Stimulated activated CD4-positive, alpha-beta T cell treated with anti-CD3 and anti-CD28 coated beads, Interleukin-1b, Interleukin-23, amount 100 ng/mL, for 48 hours (primary cell): ENCODE measurements at regions not wholly inside any gene's neighbourhood (a gene's known extent, or its start where the extent isn't known, plus 50 kb on each side); places are given as distances from the start of the nearest gene placed in this dataset.
"Not testable (repeated sequence)": the region's sequence is repeated elsewhere in the genome, so short reads cannot be mapped to it uniquely, and the experiment has no call there.

Experiments used
- DNase-seq: peaks from one replicate; pipeline ENCODE4 v3.0.0-alpha.2; 2020

DNA sequence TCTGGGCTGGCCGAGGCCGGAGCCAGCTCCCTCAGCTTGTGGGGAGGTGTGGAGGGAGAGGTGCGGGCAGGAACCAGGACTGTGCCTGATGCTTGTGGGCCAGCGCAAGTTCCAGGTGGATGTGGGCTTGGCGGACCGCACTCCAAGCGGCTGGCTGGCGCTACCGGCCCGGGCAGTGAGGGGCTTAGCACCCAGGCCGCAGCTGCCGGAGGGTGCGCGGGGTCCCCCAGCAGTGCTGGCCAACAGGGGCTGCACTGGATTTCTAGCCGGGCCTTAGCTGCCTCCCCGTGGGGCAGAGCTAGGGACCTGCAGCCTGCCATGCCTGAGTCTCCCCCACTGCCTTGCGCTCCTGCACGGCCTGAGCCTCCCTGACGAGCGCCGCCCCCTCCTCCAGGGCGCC lies 242.8 kb downstream of the CCSER2 start:
- no peak for DNase-seq

DNA sequence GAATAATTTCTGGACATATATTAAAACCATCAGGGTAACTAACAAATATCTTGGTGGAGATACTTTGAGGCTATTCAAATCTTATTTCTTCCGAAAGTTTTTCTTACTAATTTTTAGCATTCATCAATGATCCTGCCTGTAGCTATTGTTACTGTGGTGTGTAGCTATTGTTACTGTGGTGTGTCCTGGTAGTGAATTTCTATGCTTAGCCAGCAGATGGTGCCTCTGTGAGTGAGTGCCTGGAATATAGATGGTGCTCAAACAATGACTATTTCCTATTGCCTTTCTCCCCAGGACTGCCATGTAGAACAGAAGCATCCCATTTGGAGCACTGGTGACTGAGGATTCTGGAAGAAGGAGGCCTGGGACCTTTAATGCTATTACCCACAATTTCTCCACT lies 245.7 kb downstream of the CCSER2 start:
- no peak for DNase-seq

DNA sequence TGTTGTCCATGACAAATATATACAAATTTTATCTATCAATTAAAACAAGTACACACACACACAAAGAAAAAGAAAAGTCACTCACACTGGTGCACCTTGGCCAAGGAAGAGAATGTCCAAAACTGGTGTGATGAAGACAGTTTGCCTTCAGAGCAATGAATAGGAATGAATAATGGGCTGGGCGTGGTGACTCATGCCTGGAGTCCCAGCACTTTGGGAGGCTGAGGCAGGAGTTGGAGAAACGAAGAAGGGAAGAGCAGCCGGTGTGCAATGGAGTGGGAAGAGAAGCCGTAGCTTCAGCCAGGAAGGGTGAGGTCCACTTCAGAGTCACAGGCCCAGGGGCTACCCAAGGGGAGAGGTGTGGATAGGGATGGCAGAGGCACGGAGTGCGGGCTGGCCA lies 253.6 kb downstream of the CCSER2 start:
- DNase-seq, result no peak

DNA sequence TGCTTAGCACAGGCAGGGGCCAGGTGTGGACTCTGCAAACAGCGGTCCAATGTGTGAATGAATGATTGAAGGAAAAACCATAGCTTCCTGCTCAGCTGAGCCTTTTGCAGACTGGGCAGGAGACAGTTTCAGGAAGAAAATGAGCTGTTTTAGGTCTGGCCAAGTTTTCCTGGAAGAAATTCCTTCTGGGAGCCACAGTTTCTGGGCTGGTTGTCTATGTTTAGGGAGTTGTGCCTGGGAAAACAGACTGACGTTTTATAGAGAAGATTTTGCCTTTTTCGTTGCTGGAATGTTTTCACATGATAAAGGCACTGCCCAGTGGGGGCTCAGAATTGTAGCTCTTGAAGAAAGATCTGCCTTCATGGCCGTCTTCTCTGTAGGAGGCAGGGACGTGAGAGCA lies 255.1 kb downstream of the CCSER2 start:
- no peak for DNase-seq

DNA sequence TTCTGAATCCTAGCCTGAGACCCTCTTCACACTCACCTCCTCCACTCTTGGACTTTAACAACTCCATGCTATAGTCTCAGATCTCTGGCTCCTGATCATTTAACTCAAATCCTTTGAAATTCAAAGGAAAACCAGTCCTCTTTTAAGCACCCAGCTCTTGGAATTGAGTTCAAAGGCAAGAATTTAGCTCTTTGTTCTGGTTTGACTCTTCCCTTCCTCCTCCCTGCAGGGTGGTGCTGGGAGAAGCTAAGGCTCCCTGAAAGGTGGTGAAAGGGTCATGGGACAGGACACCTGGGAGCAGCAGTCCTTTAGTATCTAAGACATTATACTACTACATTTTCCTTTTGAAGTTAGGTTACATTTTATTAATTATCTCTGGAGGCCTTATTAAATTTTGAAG lies 259.4 kb downstream of the CCSER2 start:
- DNase-seq, result no peak

DNA sequence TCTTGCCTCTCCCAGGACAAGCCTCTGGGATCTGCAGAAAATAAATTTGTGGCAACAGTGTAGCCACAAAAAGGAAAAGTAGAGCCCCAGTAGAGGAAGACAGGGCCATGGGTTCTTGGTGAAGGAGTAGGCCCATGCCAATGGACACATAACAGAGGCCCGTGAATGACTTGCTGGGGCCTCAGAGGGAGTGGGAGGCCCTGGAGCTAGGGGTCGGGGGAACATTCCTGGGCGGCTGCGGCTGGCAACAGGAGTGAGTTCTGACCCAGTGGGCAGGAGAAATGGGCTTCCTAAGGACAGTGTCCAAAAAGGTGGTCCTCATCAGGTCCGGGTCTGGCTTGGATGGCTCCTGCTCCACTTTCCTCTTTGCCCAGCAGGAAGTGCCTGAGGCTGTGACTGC lies 260.0 kb downstream of the CCSER2 start:
- DNase-seq, result no peak

DNA sequence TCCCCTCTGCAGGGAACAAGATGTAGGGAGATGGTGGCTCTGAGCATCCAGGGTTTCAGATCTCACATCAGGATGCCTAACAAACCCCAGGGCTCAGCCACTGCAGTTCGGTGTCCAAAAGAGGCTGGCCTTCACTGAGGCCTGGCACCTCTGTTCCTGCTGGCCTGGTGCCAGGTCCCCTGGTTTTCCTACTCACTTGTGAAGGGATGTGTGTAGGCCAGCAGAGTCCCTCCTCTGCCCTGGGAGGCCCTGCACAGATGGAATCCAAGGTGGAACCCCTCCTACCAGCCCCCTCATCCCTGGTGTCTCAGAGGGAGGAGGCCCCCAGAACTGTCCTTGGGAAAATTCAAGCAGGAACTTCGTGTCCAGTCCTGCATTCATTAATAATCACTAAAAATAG lies 260.6 kb downstream of the CCSER2 start:
- DNase-seq, result no peak

DNA sequence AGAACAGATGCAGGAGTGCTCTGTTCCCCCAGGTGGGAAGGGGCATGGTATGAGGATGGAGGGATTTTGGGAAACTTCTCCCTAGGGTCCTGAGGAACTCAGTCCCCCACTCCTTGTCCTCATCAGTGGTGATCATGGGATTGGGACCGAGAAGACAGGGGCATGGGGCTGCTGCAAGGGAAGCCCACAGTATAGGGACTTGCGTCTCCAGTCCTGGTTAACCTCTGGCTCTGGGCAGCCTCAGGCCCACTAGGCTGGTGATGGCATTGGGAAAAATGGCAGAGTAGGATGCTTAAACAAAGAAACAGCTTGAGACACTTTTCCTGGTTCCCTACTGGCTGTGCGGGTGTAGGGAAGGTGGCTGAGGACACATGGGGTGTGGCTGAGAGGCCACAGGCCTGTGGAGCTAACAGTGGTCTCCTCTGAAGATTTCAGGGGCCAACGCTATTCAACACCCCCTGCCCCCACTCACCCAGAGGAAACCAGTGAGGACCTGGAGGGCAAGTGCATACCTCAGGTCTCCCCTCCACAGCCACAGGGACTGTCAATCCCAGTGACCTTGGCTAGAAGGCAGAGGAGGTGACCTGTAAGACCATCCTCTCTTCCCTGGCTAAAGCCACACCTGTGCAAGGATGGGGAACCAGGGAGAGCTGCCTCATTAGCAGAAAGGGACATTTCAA lies 261.3 kb downstream of the CCSER2 start:
- DNase-seq, result no peak

DNA sequence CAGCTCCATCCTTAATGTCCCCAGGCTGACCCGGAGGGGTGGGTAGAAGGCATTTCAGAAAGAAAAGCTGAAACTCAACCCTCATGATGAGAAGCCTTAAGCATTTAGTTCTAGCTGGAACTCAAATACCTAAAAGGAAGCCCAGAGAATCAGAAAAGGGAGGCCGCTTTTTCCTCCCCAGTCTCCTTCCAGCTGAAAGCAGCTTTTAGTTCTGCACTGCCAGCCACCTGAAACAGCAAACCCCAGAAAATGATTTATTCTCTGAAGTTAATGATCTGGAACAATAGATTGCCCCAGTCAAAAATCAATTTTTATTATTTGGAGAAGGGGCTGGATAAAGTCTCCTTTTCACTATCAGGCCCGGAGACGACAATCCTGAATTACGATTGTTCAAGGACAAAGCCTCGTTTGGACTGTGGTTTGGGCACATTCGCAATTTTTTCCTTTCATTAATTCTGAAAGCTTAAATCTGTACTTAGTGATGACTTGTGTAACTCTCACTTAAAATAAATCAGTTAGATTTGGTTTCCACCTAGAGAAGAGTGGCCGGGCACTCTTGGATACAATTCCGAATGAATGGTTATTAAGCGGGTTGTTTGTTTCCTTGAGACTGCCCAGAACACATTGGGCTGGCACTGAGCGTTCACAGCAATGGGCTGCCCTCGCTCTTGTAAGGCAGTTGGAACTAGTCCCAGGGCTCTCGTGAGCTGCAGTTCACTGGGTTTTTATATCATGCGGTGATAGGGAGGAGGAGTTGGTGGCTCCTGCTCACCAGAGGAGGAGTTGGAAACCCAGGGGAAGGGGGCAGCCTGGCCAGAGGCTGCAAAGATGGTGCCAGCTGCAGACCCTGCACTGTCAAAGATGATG lies 262.2 kb downstream of the CCSER2 start:
- DNase-seq, result no peak

DNA sequence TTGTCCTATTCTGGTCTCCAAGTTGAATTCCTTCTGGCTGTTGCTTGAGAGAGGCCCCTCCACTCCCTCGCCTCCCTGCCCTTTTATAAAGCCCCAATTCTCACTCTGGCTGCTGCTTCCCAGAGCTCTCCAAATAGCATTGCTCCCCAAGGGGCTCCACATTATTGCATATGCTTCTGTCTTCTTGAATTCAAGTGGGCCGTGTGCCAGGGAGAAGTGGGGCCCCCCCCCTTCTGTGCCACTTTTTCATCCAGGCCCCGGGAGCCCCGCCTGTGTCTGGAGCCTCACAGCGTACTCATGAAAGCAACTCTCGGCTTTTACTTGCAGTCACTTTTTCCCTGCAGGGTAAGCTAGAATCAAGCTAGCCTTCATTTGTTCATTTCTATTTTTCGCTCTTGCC lies 265.1 kb downstream of the CCSER2 start:
- DNase-seq, result no peak

DNA sequence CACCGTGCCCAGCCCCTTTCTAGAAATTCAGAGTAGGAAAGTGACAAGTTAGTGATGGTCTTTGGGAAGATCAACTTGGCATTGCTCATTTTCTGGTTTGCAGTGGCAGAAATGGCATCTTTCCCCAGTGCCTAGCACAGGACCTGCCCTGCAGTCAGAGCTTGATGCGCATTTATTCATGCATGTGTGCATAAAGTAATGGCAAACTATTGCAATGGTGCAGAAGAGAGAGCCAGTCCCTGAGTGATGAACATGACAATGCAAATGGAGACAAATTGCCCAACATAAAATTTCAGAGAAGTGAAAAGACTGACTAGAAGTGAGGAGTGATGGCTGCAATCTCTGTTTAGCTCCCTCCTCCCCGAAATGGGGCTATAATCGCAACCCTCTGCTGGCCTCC lies 268.2 kb downstream of the CCSER2 start:
- no peak for DNase-seq

DNA sequence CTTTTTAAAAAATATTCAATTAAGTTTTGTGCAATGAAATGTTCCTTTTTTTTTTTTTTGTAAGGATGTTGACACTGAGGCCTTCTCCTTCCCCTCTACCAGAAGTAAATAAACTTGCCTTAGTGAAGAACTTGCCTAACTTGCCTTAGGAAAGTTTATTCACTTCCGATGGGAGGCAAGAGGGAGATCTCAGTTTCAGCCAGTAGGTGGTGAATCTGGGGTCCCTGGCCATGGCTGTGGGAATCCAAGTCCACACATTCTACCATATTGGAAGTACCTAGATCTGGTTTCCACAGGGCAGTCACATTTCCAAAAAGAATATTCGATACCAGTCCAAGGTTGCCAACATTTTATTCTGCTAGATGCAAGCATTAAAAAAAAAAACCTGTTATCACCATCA lies 270.9 kb downstream of the CCSER2 start:
- DNase-seq, result no peak

DNA sequence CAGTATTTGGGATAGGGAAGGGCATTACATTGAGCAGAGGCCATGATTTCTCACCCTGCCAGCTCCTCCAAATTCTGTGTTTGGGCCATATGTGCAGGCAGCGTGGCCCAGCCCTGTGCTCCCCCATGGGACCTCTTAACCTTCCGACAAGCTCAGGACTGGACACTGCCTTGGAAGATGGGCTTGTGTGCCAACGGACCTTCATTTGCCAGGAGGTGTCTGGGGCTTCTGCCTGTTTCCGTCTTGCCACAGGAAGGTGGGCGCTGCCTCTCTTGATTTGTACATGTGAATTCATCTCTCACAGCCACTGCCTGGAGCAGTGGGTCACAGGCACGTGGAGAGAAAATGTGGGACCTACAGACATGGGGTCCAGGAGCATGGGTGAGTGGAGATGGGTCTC lies 272.6 kb downstream of the CCSER2 start:
- DNase-seq, result no peak

DNA sequence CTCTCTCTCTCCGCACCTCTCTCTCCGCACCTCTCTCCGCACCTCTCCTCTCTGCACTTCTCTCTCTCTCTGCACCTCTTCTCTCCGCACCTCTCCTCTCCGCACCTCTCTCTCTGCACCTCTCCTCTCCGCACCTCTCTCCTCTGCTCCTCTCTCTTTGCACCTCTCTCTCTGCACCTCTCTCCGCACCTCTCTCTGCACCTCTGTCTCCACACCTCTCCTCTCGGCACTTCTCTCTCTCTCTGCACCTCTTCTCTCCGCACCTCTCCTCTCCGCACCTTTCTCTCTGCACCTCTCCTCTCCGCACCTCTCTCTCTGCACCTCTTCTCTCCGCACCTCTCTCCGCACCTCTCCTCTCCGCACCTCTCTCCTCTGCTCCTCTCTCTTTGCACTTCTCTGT lies 274.2 kb downstream of the CCSER2 start:
- DNase-seq, result not testable (repeated sequence)

DNA sequence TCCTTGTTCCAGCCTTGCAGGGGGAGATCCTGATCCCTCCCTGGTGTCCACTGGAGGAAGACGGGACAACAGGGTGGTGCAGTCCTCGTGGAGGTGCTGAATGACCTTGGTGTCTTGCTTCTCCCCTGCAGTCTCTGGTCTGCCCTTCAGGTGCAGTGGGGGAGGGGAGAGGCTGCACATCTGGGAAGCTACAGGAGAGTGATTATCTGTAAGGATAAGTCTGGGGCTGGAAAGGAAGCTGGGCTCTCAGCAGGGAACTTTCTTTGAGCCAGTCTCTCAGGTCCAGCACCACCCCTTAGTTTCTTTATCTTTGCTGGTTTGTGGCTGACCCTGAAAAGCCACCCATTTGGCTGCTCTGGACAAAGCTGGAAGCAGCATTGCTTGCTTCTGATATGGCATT lies 275.6 kb downstream of the CCSER2 start:
- no peak for DNase-seq

DNA sequence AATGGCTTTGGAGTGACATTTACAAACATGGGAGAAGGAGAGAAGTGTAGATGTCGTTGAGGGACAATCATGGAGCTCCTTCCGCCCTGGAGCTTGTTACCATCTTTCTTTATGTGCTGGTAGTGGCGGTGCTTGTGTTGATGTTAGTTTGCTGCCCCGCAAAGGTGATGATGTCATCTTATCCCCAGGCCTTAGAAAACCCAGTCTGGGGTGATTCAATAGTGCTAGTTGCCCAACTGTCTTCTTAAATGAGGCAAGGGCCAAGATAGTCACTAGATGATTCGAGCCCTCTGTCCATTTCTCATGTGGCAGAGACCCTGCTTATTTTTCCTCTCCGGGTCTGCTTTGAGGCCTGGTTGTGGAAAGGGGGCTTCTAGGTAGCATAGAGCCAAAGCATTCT lies 277.4 kb downstream of the CCSER2 start:
- DNase-seq, result no peak

DNA sequence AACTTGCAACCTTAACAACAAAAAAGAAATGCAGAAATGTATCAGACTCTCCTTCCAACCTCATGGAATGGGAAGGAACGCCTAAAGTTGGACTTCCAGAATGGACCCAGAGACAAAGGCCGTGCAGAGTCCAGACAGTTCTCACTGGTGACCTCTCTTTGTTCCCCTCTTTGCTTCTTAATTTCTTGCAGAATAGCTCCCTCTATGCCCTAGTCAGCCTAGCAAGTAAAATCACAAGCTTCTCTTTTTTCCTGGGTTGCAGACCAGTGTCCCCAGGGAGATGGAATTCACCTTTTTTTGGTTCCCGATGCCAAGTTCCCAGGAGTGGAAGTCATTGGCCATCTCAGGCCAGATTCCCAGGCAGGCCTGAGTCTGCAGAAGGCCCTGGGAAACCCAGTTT lies 278.0 kb downstream of the CCSER2 start:
- DNase-seq, result no peak

DNA sequence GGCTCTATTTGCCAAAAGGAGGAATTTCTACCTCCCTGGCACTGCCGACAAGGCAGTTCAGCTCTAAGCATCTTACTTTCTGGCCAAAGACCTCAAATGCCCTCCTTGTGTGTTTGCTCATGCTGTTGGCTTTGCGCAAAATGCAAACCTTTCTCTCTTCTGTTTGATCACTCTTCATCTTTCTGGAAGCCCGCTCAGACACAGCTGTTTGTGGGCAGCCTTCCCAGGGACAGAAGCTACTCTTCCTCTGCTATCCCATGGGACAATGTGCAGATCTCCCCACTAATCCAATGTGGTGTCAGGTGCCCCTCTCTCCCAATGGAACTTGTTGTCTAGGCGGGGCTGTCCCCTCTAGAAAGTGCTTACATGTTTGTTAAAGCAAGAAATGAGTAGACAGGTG lies 278.7 kb downstream of the CCSER2 start:
- no peak for DNase-seq

DNA sequence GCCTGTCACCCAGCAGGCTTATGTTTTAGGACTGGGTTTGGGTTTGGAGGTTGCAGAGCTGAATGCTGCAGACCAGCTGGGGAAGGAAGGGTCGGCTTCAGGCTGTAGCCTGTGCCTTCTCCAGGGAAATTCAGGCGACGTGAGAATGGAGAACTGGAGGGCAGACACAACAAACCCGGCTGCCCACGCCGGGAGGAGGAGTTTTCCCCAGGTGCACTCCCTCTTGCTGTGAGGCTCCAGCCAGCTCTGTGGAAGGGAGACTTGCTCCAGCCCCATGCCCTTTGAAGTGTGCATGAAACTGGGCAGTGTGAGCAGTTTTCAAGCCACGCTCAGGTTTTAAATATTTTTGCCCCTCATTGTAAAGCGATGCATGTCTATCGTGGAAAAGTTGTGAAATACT lies 279.1 kb downstream of the CCSER2 start:
- DNase-seq, result no peak

DNA sequence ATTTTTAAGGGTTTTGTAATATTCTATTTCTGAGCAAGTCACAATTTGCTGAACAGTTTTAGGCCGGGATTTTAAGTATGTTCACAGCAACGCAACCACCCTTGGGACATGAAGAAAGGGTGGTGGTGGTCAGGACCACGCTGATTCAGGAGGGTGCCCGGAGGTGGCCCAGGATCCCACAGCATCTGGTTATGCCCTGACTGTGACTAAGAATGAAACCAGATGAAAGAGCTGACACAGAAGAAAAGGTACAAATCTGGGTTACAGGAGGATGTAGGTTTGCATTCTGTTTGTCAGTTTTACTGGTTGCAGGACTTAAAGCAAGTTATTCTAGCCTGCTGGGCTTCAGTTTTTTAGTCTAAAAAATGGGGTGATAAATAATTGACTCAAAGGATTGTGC lies 279.7 kb downstream of the CCSER2 start:
- no peak for DNase-seq

DNA sequence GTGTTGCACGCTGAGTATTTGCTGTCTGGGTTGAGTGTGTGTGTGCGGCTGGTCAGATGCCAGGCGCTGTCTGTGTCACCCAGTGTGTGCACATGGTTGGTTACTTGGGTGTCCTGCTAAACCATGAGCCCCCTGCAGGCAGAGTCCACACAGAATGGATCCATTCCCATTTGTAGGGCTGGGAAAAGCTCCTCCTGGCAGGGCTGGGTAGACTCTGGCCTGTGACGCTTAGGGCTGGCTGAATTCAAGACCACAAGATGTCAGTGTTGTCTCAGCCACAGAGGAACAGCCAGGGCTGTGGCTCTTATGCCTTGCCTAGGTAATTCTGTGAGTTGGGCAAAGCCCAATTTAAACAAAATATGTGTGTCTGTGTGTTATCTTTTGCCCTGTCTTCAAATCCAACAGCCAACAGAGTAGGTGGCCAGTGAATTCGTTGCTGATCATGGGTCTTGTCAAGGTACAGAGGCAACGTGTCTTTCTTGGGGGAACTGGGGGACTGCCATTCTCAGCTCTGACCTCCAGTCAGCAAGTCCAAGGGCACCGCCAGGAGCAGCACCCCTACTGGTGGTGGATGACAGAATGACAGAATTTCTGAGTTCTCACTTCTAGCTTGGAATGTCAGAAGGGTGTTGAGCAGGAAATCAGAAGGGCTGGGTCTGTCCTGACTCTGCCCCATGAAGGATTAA lies 285.1 kb downstream of the CCSER2 start:
- DNase-seq, result no peak

DNA sequence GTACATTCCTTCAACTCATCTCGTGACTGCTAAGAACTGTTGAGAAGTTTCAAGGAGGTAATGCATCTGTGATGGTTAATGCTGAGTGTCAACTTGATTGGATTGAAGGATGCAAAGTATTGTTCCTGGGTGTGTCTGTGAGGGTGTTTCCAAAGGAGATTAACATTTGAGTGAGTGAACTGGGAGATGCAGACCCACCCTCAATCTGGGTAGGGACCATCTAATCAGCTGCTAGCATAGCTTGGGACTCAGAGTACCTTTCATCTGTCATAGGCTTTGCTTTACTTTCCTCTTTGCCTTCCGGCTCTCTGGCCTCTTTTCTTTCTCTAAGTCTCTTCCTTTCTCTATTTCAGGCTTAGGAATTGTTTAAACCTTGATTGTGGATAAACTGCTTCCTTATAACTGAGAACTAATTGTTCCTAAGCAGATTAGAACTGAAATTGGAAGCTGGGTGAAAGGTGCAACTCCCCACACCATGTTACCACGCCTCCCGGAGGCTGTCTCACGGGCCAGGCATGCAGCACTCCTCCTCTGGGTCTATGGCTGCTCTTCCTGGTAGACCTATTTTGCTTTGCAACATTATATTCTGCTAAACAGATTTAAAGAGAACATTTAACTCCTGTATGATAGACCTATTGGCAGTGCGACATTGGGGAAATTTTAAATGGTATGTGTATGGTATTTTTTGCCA lies 298.2 kb downstream of the CCSER2 start:
- no peak for DNase-seq

DNA sequence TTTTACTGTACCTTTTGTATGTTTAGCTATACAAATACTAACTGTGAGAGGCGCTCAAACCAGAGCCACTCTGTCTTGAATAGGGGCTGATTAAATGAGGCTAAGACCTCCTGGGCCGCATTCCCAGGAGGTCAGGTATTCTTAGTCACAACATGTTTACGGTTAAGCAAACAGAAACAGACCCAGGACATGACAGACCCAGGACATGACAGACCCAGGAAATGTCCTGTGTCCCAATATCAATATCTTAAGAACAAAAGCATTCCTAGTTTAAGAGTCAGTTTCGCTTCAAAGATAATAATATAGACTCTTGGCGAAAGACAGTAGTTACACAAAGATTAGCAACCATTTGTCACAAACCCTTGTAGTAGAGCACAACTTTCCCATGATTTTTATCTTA lies 304.5 kb downstream of the CCSER2 start:
- no peak for DNase-seq

DNA sequence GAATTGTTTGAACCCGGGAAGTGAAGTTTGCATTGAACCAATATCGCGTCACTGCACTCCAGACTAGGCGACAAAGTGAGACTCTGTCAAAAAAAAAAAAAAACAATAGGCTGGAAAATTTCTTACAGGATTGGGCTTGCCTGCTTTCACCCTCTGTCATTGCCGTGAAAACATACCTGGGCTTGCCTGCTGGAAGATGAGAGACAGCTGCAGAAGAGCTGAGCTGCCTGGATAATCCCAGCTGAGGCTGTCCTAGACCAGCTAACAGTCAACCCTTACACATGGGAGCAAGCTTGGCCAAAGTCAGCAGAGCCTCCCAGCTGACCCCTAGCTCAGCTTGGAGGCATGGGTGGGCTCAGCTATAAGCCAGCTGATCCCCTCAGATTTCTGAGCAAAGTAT lies 306.2 kb downstream of the CCSER2 start:
- DNase-seq, result no peak
